Thyroid gland (tissue), 4 donors: ENCODE measurements at regions not wholly inside any gene's neighbourhood (a gene's known extent, or its start where the extent isn't known, plus 50 kb on each side); places are given as distances from the start of the nearest gene placed in this dataset.
A peak's percentile ranks its signal among the peaks of the same experiment; 100 is the strongest.

ENCODE experiments used
- DNase-seq, 2 donors: peaks; one replicate each; pipeline ENCODE4 v3.0.0-alpha.2; 2019
- H3K27ac ChIP-seq, 3 donors: fragments of 200-600 bp; sonication (generic); 1 replicate in 2 of 3; 2 replicates in 1 of 3; pipeline ENCODE4 v1.5.1; 2016 to 2019; ENCODE audit warnings: mild to moderate bottlenecking in 1 of 3, moderate library complexity in 1 of 3
- H3K27me3 ChIP-seq: fragments of 200-600 bp; sonication (generic); one replicate; pipeline ENCODE4 v1.5.1; 2019
- H3K36me3 ChIP-seq, 2 donors: fragments of 200-600 bp; sonication (generic); one replicate each; pipeline ENCODE4 v1.5.1; 2016 to 2019
- H3K4me1 ChIP-seq, 2 donors: fragments of 200-600 bp; sonication (generic); one replicate each; pipeline ENCODE4 v1.5.1; 2017 to 2019
- H3K4me3 ChIP-seq, 3 donors: fragments of 200-600 bp; sonication (generic); replicated peaks in 1 of 3; 1 replicate in 2 of 3; 2 replicates in 1 of 3; pipeline ENCODE4 v1.5.1; 2016; ENCODE audit warnings: mild to moderate bottlenecking in 1 of 3
- H3K9me3 ChIP-seq: fragments of 200-600 bp; sonication (generic); one replicate; pipeline ENCODE4 v1.5.1; 2017
- CTCF ChIP-seq, 6 experiments: fragments of 200-600 bp in 3 of 6; fragments of 450-650 bp in 3 of 6; sonication (generic) in 3 of 6; IDR thresholded peaks; one replicate each; pipeline ENCODE4 v1.5.1; 2016 to 2019; ENCODE audit warnings: antibody characterized with exemption in 6 of 6, mild to moderate bottlenecking in 2 of 6, inconsistent platforms in 1 of 6, moderate library complexity in 1 of 6
- POLR2A ChIP-seq, 2 donors: fragments of 450-650 bp; IDR thresholded peaks; one replicate each; pipeline ENCODE4 v1.6.1; 2017; ENCODE audit warnings: antibody characterized with exemption in 2 of 2, mild to moderate bottlenecking in 2 of 2, moderate library complexity in 1 of 2
- WGBS, 2 donors: methylation state at CpG; one replicate each; pipeline ENCODE4 v1.1.5; 2017; 5-methylcytosine and 5-hydroxymethylcytosine counted together
- intact Hi-C: fragments of 100-400 bp; cut with DNase I; formaldehyde crosslinking; loops from one replicate; pipeline ENCODE4 v1.15.1; 2023

DNA sequence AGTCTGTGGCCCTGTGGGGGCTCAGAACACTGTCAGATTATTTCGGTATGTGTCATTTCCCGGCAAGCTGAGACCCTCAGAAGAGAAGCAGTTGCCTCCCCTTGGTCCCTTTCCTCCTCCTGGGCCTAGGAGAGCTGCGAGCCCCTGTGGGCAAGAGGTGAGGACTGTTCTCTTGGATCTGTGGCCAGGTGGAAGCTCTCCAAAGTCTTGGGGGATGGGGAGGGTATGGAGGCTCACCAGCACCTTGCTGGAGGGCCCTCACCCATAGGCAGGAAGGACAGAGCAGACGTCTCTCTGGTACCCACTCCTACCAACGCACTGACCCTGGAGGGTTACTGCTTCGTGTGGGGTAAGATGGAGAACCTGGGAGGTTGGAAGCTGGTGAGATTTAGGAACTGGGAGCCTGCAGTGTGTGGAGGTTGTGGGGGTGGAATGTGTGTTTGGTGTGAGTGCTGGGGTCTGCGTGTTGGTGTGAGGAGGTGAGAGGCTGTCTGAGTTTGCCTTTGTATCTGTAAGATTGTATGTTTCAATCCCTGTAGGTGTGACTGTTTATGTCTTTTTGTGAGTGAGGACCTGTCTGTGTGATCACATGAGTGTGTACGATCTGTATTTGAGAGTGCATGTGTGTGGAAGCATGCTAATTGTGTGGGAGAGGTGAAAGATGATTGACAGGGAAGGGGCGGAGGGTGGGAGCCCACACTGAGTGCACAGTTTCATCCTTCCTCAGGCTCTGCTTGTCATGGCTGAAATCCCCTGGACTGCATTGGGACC is 52.4 kb upstream of the PSD2 start:
- DNase-seq = peak; percentile 34 to 62
- H3K27ac ChIP-seq = no peak overlapping the region
- peaks cover 21 to 45% of the 10 kb centered on the region in 2 donors for H3K4me1 ChIP-seq
- H3K36me3 ChIP-seq = no peaks in the 10 kb centered on the region
- no peak overlapping the region for H3K4me3 ChIP-seq
- no peaks in the 10 kb centered on the region for H3K9me3 ChIP-seq
- no peaks in the 10 kb centered on the region for H3K27me3 ChIP-seq
- WGBS, 2 donors = 75 to 77% methylated on average over 9 of the region's 9 CpGs
- intact Hi-C loops = no loop called here
- TF ChIP-seq POLR2A (IDR thresholded peaks at IDR 0.05) = no peak
- no peak for TF ChIP-seq CTCF (IDR thresholded peaks at IDR 0.05)

DNA sequence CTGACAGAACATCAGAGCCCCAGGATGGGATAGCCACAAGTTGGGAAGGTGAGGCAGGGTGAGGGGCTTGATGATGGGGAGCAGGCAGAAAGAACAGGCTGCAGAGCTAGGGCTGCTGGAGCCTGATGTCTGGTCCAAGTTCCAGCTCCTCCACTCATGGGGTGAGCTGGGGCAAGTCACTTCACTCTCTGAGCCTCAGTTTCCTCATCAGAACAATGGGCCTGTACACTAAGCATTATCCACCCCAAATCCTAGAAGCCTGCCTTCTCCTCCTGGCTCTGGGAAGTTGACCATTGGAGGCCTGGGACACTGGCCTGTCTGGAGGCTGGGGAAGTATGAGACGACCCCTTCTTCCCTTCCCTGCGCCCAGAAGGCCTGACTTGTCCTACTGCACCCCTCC is 51.8 kb upstream of the PSD2 start:
- TF ChIP-seq CTCF (IDR thresholded peaks at IDR 0.05) (no peak), POLR2A (IDR thresholded peaks at IDR 0.05) (no peak)
- Histone ChIP-seq H3K27me3 (no peaks in the 10 kb centered on the region), H3K27ac (no peak overlapping the region), H3K36me3 (no peaks in the 10 kb centered on the region), H3K4me3 (no peak overlapping the region), H3K9me3 (no peaks in the 10 kb centered on the region), H3K4me1 (peaks cover 21 to 49% of the 10 kb centered on the region in 2 donors)
- 100% methylated on average over 2 of the region's 2 CpGs for WGBS, 2 donors
- intact Hi-C loops = no loop called here
- DNase-seq = no peak

DNA sequence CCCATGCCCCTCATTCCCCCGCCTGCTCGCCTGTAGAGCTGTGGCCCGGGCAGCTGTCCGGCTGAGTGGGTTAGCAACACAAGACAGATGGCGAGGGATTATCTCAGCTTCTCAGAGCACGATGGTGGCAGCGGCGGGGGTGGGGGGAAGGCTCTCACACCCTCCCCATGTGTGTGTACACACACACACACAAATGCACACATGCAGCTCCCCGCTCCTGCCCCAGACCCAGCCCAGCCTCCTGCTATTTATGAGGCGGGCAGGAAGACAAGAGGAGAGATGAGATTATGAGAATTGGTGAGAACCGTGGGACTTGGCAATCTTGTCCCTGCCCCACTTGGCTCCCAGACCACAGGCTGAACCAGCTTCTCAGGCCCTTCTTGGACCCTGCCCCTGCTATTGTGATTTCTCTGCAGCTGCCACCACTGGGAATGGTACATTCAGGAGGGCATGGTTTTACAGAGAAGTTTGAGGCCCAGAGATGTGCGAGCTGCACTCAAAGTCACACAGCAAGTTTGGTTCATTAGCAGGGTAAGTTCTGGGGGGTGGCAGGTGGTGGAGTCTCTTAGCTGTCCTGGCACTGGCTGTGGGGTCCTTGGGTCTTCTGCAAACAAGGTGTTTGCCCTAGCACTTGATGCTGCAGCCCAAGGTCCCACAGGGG is 51.0 kb upstream of the PSD2 start:
- no peak for TF ChIP-seq POLR2A (IDR thresholded peaks at IDR 0.05)
- no peak for TF ChIP-seq CTCF (IDR thresholded peaks at IDR 0.05)
- H3K27ac ChIP-seq = peak overlapping the region in 1 of 3 donors; percentile 55
- H3K36me3 ChIP-seq = no peaks in the 10 kb centered on the region
- intact Hi-C loops = no loop called here
- no peaks in the 10 kb centered on the region for H3K27me3 ChIP-seq
- no peak overlapping the region for H3K4me3 ChIP-seq
- no peak for DNase-seq
- no peaks in the 10 kb centered on the region for H3K9me3 ChIP-seq
- WGBS, 2 donors = 87% methylated on average over 5 to 11 of the region's 12 CpGs
- peaks cover 21 to 44% of the 10 kb centered on the region in 2 donors for H3K4me1 ChIP-seq

DNA sequence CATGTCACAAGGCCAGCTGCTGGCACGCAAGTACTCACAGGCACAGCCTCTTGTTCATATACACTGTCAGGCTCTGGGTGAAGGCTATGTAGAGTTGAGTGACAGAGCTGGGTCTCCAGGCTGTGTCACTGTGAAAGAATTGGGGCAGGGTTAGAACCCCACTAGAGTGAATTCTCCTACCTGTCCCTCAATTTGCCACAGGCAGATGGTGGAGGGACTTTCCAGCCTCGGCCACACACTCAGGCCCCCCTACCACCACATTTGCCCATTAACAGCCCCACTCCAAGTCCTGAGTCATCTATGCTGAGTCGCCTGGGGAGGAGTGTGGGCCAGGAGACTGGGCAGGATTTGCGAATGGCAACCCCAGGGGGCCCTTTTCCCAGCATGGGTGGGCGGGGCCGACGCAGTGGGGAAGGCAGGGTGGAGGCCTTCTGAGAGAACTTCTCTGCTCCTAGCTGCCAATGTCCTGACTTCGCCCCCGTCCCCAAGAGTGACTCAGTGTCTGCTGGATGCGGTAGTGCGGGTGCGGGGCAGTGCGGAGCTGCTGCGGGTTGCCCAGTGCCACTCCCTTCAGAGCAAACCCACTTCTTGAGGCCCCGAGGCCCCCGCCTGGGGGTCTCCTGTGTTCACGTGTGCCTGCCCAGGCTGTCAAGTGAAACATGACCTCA is 50.3 kb upstream of the PSD2 start:
- 41 to 70% methylated on average over 3 to 4 of the region's 17 CpGs for WGBS, 2 donors
- no peaks in the 10 kb centered on the region for H3K9me3 ChIP-seq
- peaks cover 21 to 44% of the 10 kb centered on the region in 2 donors for H3K4me1 ChIP-seq
- no peaks in the 10 kb centered on the region for H3K36me3 ChIP-seq
- no peaks in the 10 kb centered on the region for H3K27me3 ChIP-seq
- no peak overlapping the region for H3K4me3 ChIP-seq
- peak; percentile 27 to 87 for DNase-seq
- no peak for TF ChIP-seq CTCF (IDR thresholded peaks at IDR 0.05)
- no peak for TF ChIP-seq POLR2A (IDR thresholded peaks at IDR 0.05)
- intact Hi-C loops = no loop called here
- H3K27ac ChIP-seq = peak overlapping the region in 2 of 3 donors; percentile 43 to 55
